RKO (cell line): ENCODE measurements at regions not wholly inside any gene's neighbourhood (a gene's known extent, or its start where the extent isn't known, plus 50 kb on each side); places are given as distances from the start of the nearest gene placed in this dataset.

ENCODE experiments used
- DNase-seq: peaks from one replicate; pipeline ENCODE4 v3.0.0-alpha.2; 2016; ENCODE audit warnings: low spot score

GRCh38 chr2:39537150-39537549 lies 100.1 kb upstream of the MAP4K3 start:
- DNase-seq = no peak

DNA sequence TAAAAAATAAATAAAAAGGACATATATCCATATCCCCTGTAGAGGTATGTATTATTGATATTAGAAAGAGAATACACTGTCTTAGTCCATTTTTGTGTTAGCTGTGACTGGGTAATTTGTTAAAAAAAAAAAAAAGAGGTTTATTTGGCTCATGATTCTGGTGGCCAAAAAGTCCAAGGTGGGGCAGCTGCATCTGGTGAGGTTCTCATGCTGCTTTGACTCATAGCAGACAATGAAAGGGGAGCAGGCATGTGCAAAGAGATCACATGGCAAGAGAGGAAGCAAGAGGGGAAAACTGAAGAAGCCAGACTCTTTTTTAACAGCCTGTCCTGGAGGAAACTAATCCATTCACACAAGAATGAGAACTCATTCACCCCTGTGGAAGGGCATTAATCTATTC lies 101.6 kb upstream of the MAP4K3 start:
- no peak for DNase-seq

- no peak for DNase-seq
Observed at GRCh38 chr2:39540414-39540813, 103.3 kb upstream of the MAP4K3 start.

DNA sequence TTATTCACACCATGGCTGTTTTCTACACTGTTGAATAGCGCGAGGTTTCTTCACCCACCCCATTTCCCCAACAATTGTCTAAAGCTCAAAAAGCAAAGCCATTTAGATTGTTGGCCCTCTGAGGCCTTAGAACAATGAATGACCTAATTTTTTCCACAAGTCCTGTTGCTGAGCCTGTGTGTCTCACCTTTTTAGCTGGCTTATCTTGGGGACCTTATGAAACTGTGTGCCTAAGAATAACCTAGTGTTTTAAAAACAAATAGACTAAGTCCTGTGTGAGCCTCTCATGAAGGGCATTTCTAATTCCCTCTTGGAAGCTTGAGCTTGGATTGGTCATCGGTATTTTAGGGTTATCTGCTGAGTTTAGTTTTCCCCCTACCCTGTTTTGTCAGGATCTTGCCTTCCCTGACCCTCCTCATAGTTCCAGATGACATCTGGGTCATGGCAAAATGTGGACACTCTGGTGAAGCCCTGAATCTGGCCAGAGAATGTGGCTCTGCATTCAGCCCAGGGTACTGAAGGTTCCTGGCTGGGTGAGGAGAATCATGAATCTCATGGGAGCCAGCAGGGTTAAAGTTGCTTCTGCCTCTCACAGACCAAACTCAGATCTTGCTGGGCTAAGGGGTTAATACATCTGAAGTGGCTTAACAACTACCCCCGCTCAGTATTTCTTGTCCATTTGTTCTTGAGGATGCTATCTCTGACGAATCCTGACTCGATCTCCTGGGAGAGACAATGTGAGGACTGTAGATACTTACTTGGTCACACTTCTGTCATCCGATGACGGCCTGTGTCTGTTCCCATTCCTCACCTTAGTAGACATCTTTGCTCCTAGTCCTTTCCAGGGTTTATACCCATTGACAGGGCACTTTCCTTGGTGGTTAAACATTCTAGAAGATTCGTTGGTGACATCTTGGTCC lies 104.2 kb upstream of the MAP4K3 start:
- no peak for DNase-seq

DNA sequence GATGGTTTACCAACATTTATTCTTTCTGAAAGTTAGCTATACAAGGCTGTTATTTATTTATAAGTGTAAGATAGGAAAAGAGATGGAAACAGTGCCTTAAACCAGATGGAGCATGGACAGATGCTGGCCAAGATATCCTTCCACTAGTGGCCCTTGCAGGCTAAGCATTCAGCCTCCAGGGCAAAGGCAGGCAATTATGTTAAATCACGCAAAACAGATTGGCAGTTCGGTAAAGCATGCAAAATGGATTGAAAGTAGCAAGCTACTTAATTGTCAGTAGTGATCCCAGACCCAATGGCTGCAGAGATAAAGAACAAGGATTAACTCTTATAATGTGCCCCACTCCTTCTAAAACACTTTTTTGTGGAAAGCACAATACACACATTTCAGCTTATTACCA lies 105.4 kb upstream of the MAP4K3 start:
- DNase-seq = no peak

GRCh38 chr2:39545957-39546356 lies 108.9 kb upstream of the MAP4K3 start:
- DNase-seq = no peak

GRCh38 chr2:39546409-39546808 lies 109.3 kb upstream of the MAP4K3 start:
- DNase-seq = no peak

DNA sequence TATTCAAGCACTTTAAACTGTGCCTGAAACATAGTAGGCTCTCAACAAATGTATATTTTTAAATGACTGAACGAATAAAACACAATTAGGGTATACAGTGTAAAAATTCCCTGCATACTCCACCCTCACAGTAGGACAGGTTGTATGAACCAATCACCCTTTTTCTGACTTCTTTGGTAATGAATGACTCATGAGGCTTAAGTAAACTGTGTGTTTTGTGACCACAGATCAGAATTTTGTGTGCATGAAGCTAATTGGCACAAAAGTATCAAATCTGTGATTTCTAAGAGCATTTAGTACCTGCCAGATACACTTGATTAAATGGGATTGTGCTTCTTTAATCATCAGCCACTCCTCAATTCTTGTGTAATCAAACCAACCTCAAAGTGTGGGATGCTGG lies 109.9 kb upstream of the MAP4K3 start:
- no peak for DNase-seq

DNA sequence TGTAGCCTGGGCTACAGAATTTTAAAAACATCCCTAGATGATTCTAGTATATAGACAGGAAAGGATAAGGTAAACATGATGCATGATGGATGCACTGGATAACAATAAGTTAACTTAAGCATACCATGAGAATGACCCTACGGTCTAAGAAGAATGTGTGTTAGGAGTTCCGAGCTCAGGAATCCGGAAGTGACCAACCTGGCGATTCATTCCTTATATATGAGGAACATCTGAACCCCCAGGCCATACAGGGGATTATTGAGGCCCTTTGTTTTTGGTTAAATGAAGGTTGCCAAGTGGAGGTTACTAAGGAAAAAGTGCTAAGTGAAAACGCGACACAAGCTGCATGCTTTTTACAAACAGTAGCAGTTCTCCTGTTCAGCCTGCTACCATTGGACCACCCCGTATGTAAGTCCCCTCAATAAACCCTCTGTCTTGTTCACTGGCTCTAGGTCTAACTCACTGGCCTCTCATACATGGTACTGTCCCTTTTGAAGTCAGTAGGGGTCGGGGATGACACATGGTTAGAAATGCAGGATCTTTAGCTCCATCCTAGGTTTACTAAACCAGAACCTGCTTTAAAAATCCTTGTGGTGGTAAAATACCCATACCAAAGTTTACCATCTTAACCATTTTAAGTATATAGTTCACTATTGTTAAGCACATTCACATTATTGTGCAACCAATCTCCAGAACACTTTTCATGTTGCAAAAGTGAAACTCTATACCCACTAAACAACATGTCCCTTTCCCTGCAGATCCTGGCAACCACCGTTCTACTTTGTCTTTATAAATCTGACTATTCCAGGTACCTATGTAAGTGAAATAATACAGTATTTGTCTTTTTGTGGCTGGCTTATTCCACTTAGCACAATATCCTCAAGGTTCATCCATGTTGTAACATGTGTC lies 111.0 kb upstream of the MAP4K3 start:
- DNase-seq = peak; percentile 32

DNA sequence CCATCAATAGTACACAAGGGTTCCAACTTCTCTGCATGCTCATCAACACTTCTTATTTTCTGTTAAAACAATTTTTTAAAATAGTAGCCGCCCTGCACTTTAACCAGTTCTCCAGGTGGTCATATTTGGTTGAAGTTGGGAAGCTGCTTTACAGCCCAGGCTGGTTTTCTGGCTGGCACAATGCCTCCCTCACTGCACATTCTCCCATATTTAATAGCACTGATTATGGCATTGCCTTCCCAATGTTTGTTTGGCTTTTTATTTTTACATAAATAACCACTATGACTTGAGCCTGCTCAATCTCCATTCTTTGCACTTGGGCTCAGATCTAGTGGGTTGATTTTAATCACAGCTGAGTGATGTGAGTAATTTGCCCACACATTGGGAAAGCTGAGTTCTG lies 111.9 kb upstream of the MAP4K3 start:
- DNase-seq = no peak

DNA sequence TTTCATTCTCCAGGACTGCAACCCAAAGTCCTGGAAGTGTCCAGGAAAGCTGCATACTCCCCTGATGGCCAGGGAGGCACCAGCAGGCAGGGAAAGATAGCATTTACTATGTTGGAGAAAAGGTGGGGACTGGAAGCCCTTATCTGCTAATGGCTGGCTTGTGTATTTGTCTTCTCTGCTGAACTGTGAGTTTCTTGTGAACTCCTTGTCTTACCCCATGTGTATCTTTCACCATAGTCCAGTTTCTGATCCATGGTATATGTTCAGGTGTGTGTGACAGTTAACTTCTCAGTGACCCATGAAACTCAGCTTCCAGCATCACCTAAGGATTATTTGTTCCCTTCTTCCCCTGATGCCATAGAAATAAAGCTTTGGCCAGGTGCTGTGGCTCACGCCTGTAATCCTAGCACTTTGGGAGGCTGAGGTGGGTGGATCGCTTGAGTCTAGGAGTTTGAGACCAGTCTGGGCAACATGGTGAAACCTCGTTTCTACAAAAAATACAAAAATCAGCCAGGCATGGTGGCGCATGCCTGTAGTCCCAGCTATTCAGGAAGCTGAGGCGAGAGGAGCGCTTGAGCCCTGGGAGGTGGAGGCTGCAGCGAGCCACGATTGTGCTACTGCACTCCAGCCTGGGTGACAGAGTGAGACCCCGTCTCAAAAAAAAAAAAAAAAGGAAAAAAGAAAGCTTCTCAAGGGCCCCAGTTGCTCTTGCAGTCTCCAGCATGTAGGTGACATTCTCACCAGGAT lies 112.8 kb upstream of the MAP4K3 start:
- DNase-seq = no peak

- DNase-seq = no peak
Observed at GRCh38 chr2:39550701-39551285, 113.7 kb upstream of the MAP4K3 start.

DNA sequence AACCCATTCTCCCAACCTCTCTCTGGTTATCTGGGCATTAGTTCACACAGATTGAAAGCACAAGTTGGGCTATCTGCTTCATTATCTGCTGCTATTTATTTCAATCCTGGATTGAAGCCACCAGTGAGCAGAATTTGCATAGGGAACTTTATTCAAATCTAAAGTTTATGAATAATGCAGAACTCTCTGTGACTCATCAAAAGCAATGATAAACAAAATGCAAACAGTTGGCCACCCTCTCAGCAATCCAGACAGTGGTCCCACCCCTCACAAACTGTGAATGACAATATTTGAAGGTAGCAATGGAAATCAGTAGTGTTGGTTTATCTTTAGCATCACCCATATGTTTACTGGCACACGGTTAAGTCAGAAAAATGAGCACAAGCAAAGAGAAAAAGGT lies 106.8 kb upstream of the TMEM178A start:
- DNase-seq = no peak

DNA sequence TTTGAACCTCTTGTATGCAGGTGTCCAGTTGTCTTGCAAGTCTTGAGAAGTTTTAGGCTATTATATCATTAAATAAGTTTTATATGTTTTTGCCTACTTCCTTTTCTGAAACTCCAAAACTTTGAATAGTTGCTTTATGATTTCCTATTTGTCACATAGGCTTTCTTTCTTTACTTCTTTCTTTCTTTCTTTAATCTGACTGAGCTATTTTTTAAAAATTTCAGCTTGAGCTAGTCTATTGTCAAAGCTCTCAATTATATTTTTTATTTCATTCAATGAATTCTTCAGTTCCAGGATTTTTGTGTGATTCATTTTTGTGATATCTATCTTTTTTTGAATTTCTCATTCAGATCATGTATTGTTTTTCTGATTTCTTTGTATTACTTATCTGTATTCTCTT lies 102.1 kb upstream of the TMEM178A start:
- DNase-seq = no peak

DNA sequence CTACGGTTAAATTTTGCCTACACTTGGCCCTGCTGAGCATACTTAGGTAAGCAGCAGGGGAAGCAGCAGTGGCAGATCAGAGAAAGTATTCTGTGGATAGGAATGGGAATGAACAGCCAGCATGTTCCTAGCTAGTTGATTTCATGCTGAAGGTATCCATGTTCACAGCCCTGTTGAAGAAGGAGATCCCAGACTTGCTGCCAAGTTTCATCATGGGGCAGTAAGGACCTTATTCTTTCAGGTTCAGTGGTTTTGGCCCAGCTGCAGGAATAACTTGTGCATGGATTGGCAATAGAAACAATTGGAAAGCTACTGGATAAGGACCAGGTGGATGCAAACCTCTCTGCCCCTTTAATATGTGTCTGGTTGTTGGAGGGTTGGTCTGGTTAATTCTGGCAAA lies 98.2 kb upstream of the TMEM178A start:
- DNase-seq = no peak

DNA sequence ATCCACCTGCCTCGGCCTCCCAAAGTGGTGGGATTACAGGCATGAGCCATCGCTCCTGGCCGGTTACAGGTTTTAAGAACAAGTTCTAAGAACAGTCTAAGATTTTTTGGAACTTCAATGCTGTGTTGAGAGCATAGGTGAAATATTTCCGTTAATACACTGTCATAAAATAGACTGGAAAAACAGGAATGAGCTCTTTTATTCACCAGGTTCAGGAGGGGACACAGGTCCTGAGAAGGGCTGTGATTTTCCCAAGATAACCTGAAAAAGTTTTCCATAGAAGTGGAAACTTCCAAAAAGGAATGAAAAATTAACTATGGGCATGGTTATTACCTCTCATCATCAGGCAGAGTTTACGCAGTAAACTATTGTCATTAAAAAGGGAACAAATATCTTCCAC lies 97.6 kb upstream of the TMEM178A start:
- DNase-seq = no peak

DNA sequence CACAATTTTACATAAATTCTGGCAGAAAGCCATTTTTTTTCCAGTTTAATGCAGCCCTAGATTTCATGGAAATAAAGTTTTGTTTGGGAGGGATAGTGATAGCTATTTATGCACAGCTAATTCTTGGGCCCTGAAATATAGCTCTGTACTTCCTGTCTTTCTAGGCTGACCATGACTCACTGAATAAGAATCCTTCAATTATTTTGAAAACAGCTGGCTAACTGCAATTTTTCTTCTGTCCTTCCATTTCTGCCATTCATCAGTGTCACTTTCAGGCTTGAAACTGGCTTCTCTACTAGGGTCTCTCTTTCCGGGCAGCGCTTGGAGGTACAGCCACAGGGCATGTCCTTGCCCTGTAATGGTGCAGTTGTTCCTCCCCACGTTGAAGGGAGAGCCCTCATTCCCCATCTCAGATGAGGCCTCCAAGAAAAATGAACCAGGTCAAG lies 97.1 kb upstream of the TMEM178A start:
- peak; percentile 56 for DNase-seq

- DNase-seq = no peak
Observed at GRCh38 chr2:39570130-39570555, 95.6 kb upstream of the TMEM178A start.

GRCh38 chr2:39570614-39571013 lies 95.1 kb upstream of the TMEM178A start:
- DNase-seq = no peak

- no peak for DNase-seq
Observed at GRCh38 chr2:39571111-39571731, 94.5 kb upstream of the TMEM178A start.

DNA sequence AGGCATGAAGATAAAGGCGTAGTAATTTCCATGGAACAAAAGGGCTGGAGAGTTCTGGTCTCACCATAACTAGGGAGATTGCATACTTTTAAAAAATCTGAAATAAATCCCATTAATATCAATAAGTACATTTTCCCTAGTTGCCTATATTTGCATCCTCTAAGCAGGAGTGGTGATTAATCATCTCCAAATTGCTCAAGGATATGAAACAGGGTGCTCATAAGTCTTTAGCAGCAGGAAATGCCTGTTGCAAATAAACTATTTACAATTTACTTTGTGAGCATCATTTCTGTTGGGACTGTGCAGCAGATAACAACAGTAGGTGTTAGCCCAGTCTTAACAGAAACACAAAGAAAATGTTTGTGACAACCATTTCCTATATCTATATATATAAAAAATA lies 92.4 kb upstream of the TMEM178A start:
- DNase-seq = no peak
